CD4-positive, alpha-beta memory T cell (primary cell): ENCODE measurements at regions not wholly inside any gene's neighbourhood (a gene's known extent, or its start where the extent isn't known, plus 50 kb on each side); places are given as distances from the start of the nearest gene placed in this dataset.

Source experiments
- CTCF ChIA-PET: fragments of 350-600 bp; sonication (Branson Sonifier 250); formaldehyde crosslinking; loops from one replicate; lab custom pipeline; 2021; ENCODE audit warnings: inconsistent platforms; ENCODE audit not compliant: partially characterized antibody; lab: Charles Lee
- POLR2A ChIA-PET: fragments of 350-600 bp; sonication (Branson Sonifier 250); formaldehyde crosslinking; loops from one replicate; lab custom pipeline; 2021; ENCODE audit not compliant: partially characterized antibody; lab: Charles Lee
- DNase-seq, 5 donors: peaks; one replicate each; pipeline versions ENCODE4 v3.0.0 to v3.0.0-alpha.2; 2020 to 2022; ENCODE audit warnings: mixed read lengths in 1 of 5
- H3K27ac ChIP-seq: one replicate; pipeline ENCODE4 v1.7.0; 2013; ENCODE audit warnings: low read depth, low read length
- H3K27me3 ChIP-seq: 2 replicates; pipeline ENCODE4 v1.7.0; 2013; ENCODE audit warnings: mild to moderate bottlenecking, low read length, moderate library complexity; ENCODE audit not compliant: insufficient read depth
- H3K36me3 ChIP-seq: 2 replicates; pipeline ENCODE4 v1.7.0; 2013; ENCODE audit warnings: mild to moderate bottlenecking, low read length, moderate library complexity; ENCODE audit not compliant: insufficient read depth
- H3K4me1 ChIP-seq: 2 replicates; pipeline ENCODE4 v1.7.0; 2013; ENCODE audit warnings: mild to moderate bottlenecking, low read length, moderate library complexity; ENCODE audit not compliant: insufficient read depth
- H3K4me3 ChIP-seq, 2 donors: one replicate each; pipeline ENCODE4 v1.7.0; 2013; ENCODE audit warnings: low read length in 2 of 2, mild to moderate bottlenecking in 1 of 2
- H3K9me3 ChIP-seq, 2 donors: one replicate each; pipeline ENCODE4 v1.7.0; 2013; ENCODE audit warnings: low read length in 2 of 2, control low read depth in 1 of 2; ENCODE audit not compliant: control insufficient read depth in 1 of 2
- H3K27ac Mint-ChIP-seq, 7 donors: one replicate each; pipeline ENCODE4 v1.8.0; 2020 to 2021; ENCODE audit warnings: mixed read lengths in 7 of 7, mild to moderate bottlenecking in 6 of 7, inconsistent platforms in 3 of 7, moderate library complexity in 3 of 7
- H3K27me3 Mint-ChIP-seq, 2 donors: one replicate each; pipeline ENCODE4 v1.8.0; 2020 to 2021; ENCODE audit warnings: mixed read lengths in 2 of 2
- H3K36me3 Mint-ChIP-seq, 2 donors: one replicate each; pipeline ENCODE4 v1.8.0; 2020 to 2021; ENCODE audit warnings: mixed read lengths in 2 of 2, inconsistent platforms in 1 of 2, mild to moderate bottlenecking in 1 of 2
- H3K4me1 Mint-ChIP-seq, 4 donors: one replicate each; pipeline ENCODE4 v1.8.0; 2020 to 2021; ENCODE audit warnings: mixed read lengths in 4 of 4, mild to moderate bottlenecking in 1 of 4
- H3K4me3 Mint-ChIP-seq, 8 donors: one replicate each; pipeline ENCODE4 v1.8.0; 2020 to 2021; ENCODE audit warnings: mixed read lengths in 8 of 8, mild to moderate bottlenecking in 7 of 8, moderate library complexity in 6 of 8, inconsistent platforms in 3 of 8
- H3K9me3 Mint-ChIP-seq, 8 donors: one replicate each; pipeline ENCODE4 v1.8.0; 2020 to 2021; ENCODE audit warnings: mixed read lengths in 8 of 8, mild to moderate bottlenecking in 5 of 8, inconsistent platforms in 3 of 8, moderate library complexity in 1 of 8
- intact Hi-C: fragments of 100-400 bp; cut with micrococcal nuclease; formaldehyde crosslinking; loops from one replicate; pipeline ENCODE4 v1.15.1; 2023

- H3K27me3 Mint-ChIP-seq, result peaks cover 9 to 16% of the 10 kb centered on the region in 2 donors
- no peaks in the 10 kb centered on the region for H3K36me3 ChIP-seq
- CTCF ChIA-PET, result no interaction called here
Measured at GRCh38 chr15:62571072-62571471, 406.0 kb upstream of the C2CD4B start.

GRCh38 chr15:62572797-62573196 lies 407.7 kb upstream of the C2CD4B start:
- Mint-ChIP-seq H3K9me3 (peaks cover 0 to 2% (median 0%) of the 10 kb centered on the region in 8 donors), H3K27me3 (peaks cover 11% of the 10 kb centered on the region in 2 donors), H3K36me3 (no peaks in the 10 kb centered on the region), H3K27ac (no peak overlapping the region), H3K4me3 (no peak overlapping the region), H3K4me1 (no peaks in the 10 kb centered on the region)
- H3K4me1 ChIP-seq, result no peaks in the 10 kb centered on the region
- POLR2A ChIA-PET, result no interaction called here
- no peaks in the 10 kb centered on the region for H3K9me3 ChIP-seq
- no peaks in the 10 kb centered on the region for H3K27me3 ChIP-seq
- no peaks in the 10 kb centered on the region for H3K36me3 ChIP-seq
- H3K4me3 ChIP-seq, result no peak overlapping the region
- CTCF ChIA-PET, result no interaction called here
- no peak overlapping the region for H3K27ac ChIP-seq
- intact Hi-C loops, result no loop called here
- DNase-seq, result no peak

More at GRCh38 chr15:62571072-62571471, 406.0 kb upstream of the C2CD4B start:
- H3K27ac Mint-ChIP-seq, result no peak overlapping the region
- POLR2A ChIA-PET, result no interaction called here
- DNase-seq, result no peak
- Histone ChIP-seq H3K4me3 (no peak overlapping the region), H3K9me3 (no peaks in the 10 kb centered on the region), H3K4me1 (no peaks in the 10 kb centered on the region), H3K27me3 (no peaks in the 10 kb centered on the region), H3K27ac (no peak overlapping the region)
- peaks cover 0 to 2% (median 0%) of the 10 kb centered on the region in 8 donors for H3K9me3 Mint-ChIP-seq
- no peaks in the 10 kb centered on the region for H3K36me3 Mint-ChIP-seq
- H3K4me1 Mint-ChIP-seq, result no peaks in the 10 kb centered on the region
- intact Hi-C loops, result no loop called here
- no peak overlapping the region for H3K4me3 Mint-ChIP-seq

GRCh38 chr15:62573876-62574275 lies 408.8 kb upstream of the C2CD4B start:
- H3K4me3 Mint-ChIP-seq, result no peak overlapping the region
- DNase-seq, result no peak
- intact Hi-C loops, result no loop called here
- no peaks in the 10 kb centered on the region for H3K36me3 Mint-ChIP-seq
- peaks cover 0 to 2% (median 0%) of the 10 kb centered on the region in 8 donors for H3K9me3 Mint-ChIP-seq
- Histone ChIP-seq H3K36me3 (no peaks in the 10 kb centered on the region), H3K9me3 (no peaks in the 10 kb centered on the region), H3K27ac (no peak overlapping the region), H3K4me3 (no peak overlapping the region), H3K27me3 (no peaks in the 10 kb centered on the region), H3K4me1 (no peaks in the 10 kb centered on the region)
- ChIA-PET CTCF (no interaction called here), POLR2A (no interaction called here)
- H3K4me1 Mint-ChIP-seq, result no peaks in the 10 kb centered on the region
- peaks cover 11% of the 10 kb centered on the region in 2 donors for H3K27me3 Mint-ChIP-seq
- no peak overlapping the region for H3K27ac Mint-ChIP-seq

GRCh38 chr15:62578546-62578945 lies 413.5 kb upstream of the C2CD4B start:
- no peak overlapping the region for H3K27ac ChIP-seq
- no peaks in the 10 kb centered on the region for H3K9me3 ChIP-seq
- Mint-ChIP-seq H3K27ac (no peak overlapping the region), H3K9me3 (no peaks in the 10 kb centered on the region), H3K27me3 (peaks cover 6 to 12% of the 10 kb centered on the region in 2 donors), H3K36me3 (no peaks in the 10 kb centered on the region), H3K4me3 (no peak overlapping the region), H3K4me1 (no peaks in the 10 kb centered on the region)
- no peak overlapping the region for H3K4me3 ChIP-seq
- no peaks in the 10 kb centered on the region for H3K27me3 ChIP-seq
- POLR2A ChIA-PET, result no interaction called here
- DNase-seq, result no peak
- no peaks in the 10 kb centered on the region for H3K36me3 ChIP-seq
- no peaks in the 10 kb centered on the region for H3K4me1 ChIP-seq
- intact Hi-C loops, result no loop called here
- CTCF ChIA-PET, result no interaction called here

GRCh38 chr15:62578960-62579359 lies 413.9 kb upstream of the C2CD4B start:
- Mint-ChIP-seq H3K27me3 (peaks cover 6 to 11% of the 10 kb centered on the region in 2 donors), H3K9me3 (no peaks in the 10 kb centered on the region), H3K27ac (peak overlapping the region in 1 of 7 donors; percentile 32), H3K36me3 (no peaks in the 10 kb centered on the region), H3K4me3 (no peak overlapping the region), H3K4me1 (no peaks in the 10 kb centered on the region)
- Histone ChIP-seq H3K27ac (no peak overlapping the region), H3K4me3 (no peak overlapping the region), H3K36me3 (no peaks in the 10 kb centered on the region), H3K4me1 (no peaks in the 10 kb centered on the region), H3K27me3 (no peaks in the 10 kb centered on the region), H3K9me3 (no peaks in the 10 kb centered on the region)
- POLR2A ChIA-PET, result no interaction called here
- CTCF ChIA-PET, result no interaction called here
- no peak for DNase-seq
- intact Hi-C loops, result no loop called here

- H3K27me3 ChIP-seq, result no peaks in the 10 kb centered on the region
- no peak for DNase-seq
- Mint-ChIP-seq H3K27me3 (peaks cover 6 to 9% of the 10 kb centered on the region in 2 donors), H3K9me3 (no peaks in the 10 kb centered on the region), H3K36me3 (no peaks in the 10 kb centered on the region), H3K4me3 (no peak overlapping the region), H3K27ac (no peak overlapping the region), H3K4me1 (no peaks in the 10 kb centered on the region)
- H3K4me3 ChIP-seq, result no peak overlapping the region
- no peak overlapping the region for H3K27ac ChIP-seq
- H3K36me3 ChIP-seq, result no peaks in the 10 kb centered on the region
- ChIA-PET CTCF (no interaction called here), POLR2A (no interaction called here)
- H3K4me1 ChIP-seq, result no peaks in the 10 kb centered on the region
- intact Hi-C loops, result no loop called here
- no peaks in the 10 kb centered on the region for H3K9me3 ChIP-seq
Measured at GRCh38 chr15:62579842-62580241, 414.8 kb upstream of the C2CD4B start.

- Mint-ChIP-seq H3K9me3 (no peaks in the 10 kb centered on the region), H3K27me3 (peaks cover 4 to 9% of the 10 kb centered on the region in 2 donors), H3K27ac (no peak overlapping the region), H3K4me3 (no peak overlapping the region), H3K4me1 (no peaks in the 10 kb centered on the region), H3K36me3 (no peaks in the 10 kb centered on the region)
- POLR2A ChIA-PET, result no interaction called here
- intact Hi-C loops, result no loop called here
- Histone ChIP-seq H3K9me3 (no peaks in the 10 kb centered on the region), H3K4me1 (no peaks in the 10 kb centered on the region), H3K27ac (no peak overlapping the region), H3K4me3 (no peak overlapping the region), H3K36me3 (no peaks in the 10 kb centered on the region), H3K27me3 (no peaks in the 10 kb centered on the region)
- no peak for DNase-seq
- CTCF ChIA-PET, result no interaction called here
Measured at GRCh38 chr15:62582580-62582979, 417.5 kb upstream of the C2CD4B start.
